HG03442 (cell line): ENCODE measurements at regions not wholly inside any gene's neighbourhood (a gene's known extent, or its start where the extent isn't known, plus 50 kb on each side); places are given as distances from the start of the nearest gene placed in this dataset.

Source experiments
- ATAC-seq: cut with Tn5 transposase; IDR thresholded peaks from one replicate; pipeline ENCODE4 v1.9.1; 2021; ENCODE audit warnings: mild to moderate bottlenecking, moderate library complexity; ENCODE audit not compliant: unreplicated experiment

GRCh38 chr11:109735128-109735527 is 313.1 kb downstream of the C11orf87 start:
- no peak for ATAC-seq

GRCh38 chr11:109739379-109739778 is 317.4 kb downstream of the C11orf87 start:
- no peak for ATAC-seq

GRCh38 chr11:109745996-109746625 is 324.1 kb downstream of the C11orf87 start:
- no peak for ATAC-seq

GRCh38 chr11:109747839-109748238 is 325.8 kb downstream of the C11orf87 start:
- ATAC-seq = peak; percentile 91

GRCh38 chr11:109749476-109749875 is 327.5 kb downstream of the C11orf87 start:
- no peak for ATAC-seq

GRCh38 chr11:109750964-109751363 is 329.0 kb downstream of the C11orf87 start:
- no peak for ATAC-seq

- ATAC-seq = no peak
Measured at GRCh38 chr11:109752212-109752825, 330.3 kb downstream of the C11orf87 start.

- ATAC-seq = no peak
Measured at GRCh38 chr11:109756521-109756920, 334.5 kb downstream of the C11orf87 start.

GRCh38 chr11:109756951-109757350 is 335.0 kb downstream of the C11orf87 start:
- no peak for ATAC-seq

GRCh38 chr11:109762546-109762945 is 330.6 kb upstream of the ZC3H12C start:
- no peak for ATAC-seq

GRCh38 chr11:109765709-109766311 is 327.4 kb upstream of the ZC3H12C start:
- no peak for ATAC-seq

GRCh38 chr11:109769858-109770257 is 323.3 kb upstream of the ZC3H12C start:
- ATAC-seq = no peak

GRCh38 chr11:109770323-109770722 is 322.9 kb upstream of the ZC3H12C start:
- no peak for ATAC-seq

GRCh38 chr11:109772892-109773291 is 320.3 kb upstream of the ZC3H12C start:
- no peak for ATAC-seq

GRCh38 chr11:109775686-109776085 is 317.5 kb upstream of the ZC3H12C start:
- ATAC-seq = no peak

GRCh38 chr11:109783014-109783413 is 310.2 kb upstream of the ZC3H12C start:
- no peak for ATAC-seq

- peak; percentile 95 for ATAC-seq
Measured at GRCh38 chr11:109783840-109784239, 309.4 kb upstream of the ZC3H12C start.

- no peak for ATAC-seq
Measured at GRCh38 chr11:109784536-109784935, 308.7 kb upstream of the ZC3H12C start.

- no peak for ATAC-seq
Measured at GRCh38 chr11:109785198-109785597, 308.0 kb upstream of the ZC3H12C start.

- ATAC-seq = no peak
Measured at GRCh38 chr11:109785714-109786113, 307.5 kb upstream of the ZC3H12C start.

- ATAC-seq = no peak
Measured at GRCh38 chr11:109788948-109789490, 304.2 kb upstream of the ZC3H12C start.

- no peak for ATAC-seq
Measured at GRCh38 chr11:109789901-109790300, 303.3 kb upstream of the ZC3H12C start.
